ENCODE measurements at regions not wholly inside any gene's neighbourhood (a gene's known extent, or its start where the extent isn't known, plus 50 kb on each side); places are given as distances from the start of the nearest gene placed in this dataset.

DNA sequence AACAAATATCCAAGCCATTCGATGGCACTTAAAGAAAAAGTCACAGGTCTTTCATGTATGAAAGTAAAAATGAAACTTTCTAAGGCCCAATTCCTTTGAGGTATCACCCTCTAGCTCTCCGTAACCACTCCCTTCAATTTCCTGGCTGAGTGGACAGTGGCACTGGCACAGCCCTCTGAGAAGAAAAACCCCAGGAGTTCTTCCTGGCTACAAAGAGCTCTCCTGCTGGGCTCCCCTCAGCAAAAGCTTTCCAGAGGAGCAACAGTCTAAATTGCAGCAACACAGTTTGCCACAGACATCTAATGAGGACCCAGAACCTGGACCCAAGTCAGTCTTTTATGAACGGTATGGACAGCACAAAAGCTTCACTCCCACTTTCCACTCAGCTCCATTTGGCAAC is 71.8 kb downstream of the FUNDC1 start:
- no peaks in the 10 kb centered on the region for H3F3A ChIP-seq (replicated peaks; ENCODE audit: insufficient read depth)
- H3K79me2 ChIP-seq (ENCODE audit: insufficient read depth), result no peaks in the 10 kb centered on the region
- no peak overlapping the region for H3K27ac ChIP-seq (ENCODE audit: low read depth in 2 of 2, low read length in 1 of 2)
- POLR2A ChIA-PET, result no interaction called here
- H3K9me3 ChIP-seq, result no peaks in the 10 kb centered on the region
- no peaks in the 10 kb centered on the region for H4K20me1 ChIP-seq (ENCODE audit: insufficient read depth)
- H3K9me2 ChIP-seq, result no peaks in the 10 kb centered on the region
- no peak overlapping the region for H2AFZ ChIP-seq (ENCODE audit: low read depth)
- no peak for DNase-seq
- TF ChIP-seq MAX (IDR thresholded peaks at IDR 0.05; ENCODE audit: low read depth) (no peak), TCF12 (IDR thresholded peaks at IDR 0.05) (no peak), FOSL2 (IDR thresholded peaks at IDR 0.05; ENCODE audit: borderline replicate concordance, low read depth) (no peak), POLR2AphosphoS5 (IDR thresholded peaks at IDR 0.05; ENCODE audit: low read depth, low read length) (no peak), SMC3 (IDR thresholded peaks at IDR 0.05; ENCODE audit: low read depth, low read length) (no peak), EZH2phosphoT487 (IDR thresholded peaks at IDR 0.05; ENCODE audit: borderline replicate concordance, low read depth) (no peak), USF2 (IDR thresholded peaks at IDR 0.05; ENCODE audit: borderline replicate concordance, low read depth, low read length) (no peak), REST (IDR thresholded peaks at IDR 0.05; ENCODE audit: low read depth, low read length) (no peak), GABPA (IDR thresholded peaks at IDR 0.05; ENCODE audit: low read depth) (no peak), FOXM1 (IDR thresholded peaks at IDR 0.05; ENCODE audit: low read depth) (no peak)
- TF ChIP-seq, protein P1, sequence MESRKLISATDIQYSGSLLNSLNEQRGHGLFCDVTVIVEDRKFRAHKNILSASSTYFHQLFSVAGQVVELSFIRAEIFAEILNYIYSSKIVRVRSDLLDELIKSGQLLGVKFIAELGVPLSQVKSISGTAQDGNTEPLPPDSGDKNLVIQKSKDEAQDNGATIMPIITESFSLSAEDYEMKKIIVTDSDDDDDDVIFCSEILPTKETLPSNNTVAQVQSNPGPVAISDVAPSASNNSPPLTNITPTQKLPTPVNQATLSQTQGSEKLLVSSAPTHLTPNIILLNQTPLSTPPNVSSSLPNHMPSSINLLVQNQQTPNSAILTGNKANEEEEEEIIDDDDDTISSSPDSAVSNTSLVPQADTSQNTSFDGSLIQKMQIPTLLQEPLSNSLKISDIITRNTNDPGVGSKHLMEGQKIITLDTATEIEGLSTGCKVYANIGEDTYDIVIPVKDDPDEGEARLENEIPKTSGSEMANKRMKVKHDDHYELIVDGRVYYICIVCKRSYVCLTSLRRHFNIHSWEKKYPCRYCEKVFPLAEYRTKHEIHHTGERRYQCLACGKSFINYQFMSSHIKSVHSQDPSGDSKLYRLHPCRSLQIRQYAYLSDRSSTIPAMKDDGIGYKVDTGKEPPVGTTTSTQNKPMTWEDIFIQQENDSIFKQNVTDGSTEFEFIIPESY (IDR thresholded peaks at IDR 0.05; ENCODE audit: borderline replicate concordance, low read depth), result no peak
- TF ChIP-seq, protein P2, sequence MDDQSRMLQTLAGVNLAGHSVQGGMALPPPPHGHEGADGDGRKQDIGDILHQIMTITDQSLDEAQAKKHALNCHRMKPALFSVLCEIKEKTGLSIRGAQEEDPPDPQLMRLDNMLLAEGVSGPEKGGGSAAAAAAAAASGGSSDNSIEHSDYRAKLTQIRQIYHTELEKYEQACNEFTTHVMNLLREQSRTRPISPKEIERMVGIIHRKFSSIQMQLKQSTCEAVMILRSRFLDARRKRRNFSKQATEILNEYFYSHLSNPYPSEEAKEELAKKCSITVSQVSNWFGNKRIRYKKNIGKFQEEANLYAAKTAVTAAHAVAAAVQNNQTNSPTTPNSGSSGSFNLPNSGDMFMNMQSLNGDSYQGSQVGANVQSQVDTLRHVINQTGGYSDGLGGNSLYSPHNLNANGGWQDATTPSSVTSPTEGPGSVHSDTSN (IDR thresholded peaks at IDR 0.05), result no peak
- peaks cover 8% of the 10 kb centered on the region; the same call in 1 of the 2 replicates for H3K27me3 ChIP-seq (ENCODE audit: insufficient read depth)
- H3K36me3 ChIP-seq (replicated peaks in 1 of 2; ENCODE audit: control insufficient read depth in 1 of 2, insufficient read depth in 2 of 2, low read length in 1 of 2), result no peaks in the 10 kb centered on the region
- no peak overlapping the region for H3K9ac ChIP-seq
- 30% methylated on average over 2 of the region's 3 CpGs for WGBS (ENCODE audit: low lambda C conversion rate)
- CTCF ChIA-PET, result interaction anchor here (0.6 kb wide), 1 partner anchor 17 kb away, joined by 3 read pairs; no protein-coding TSS in a partner anchor
- H3K4me1 ChIP-seq (ENCODE audit: control insufficient read depth in 1 of 2, insufficient read depth in 2 of 2, low read depth in 1 of 2, low read length in 1 of 2), result no peaks in the 10 kb centered on the region
- no peak overlapping the region for H3K4me2 ChIP-seq
- no peak overlapping the region for H3K4me3 ChIP-seq (ENCODE audit: low read depth in 2 of 2, low read length in 1 of 2)
